Hematopoietic multipotent progenitor cell treated with erythropoietin and hydrocortisone succinate and interleukin-3 and kit ligand, for 15 days (in vitro differentiated cells): ENCODE measurements at regions not wholly inside any gene's neighbourhood (a gene's known extent, or its start where the extent isn't known, plus 50 kb on each side); places are given as distances from the start of the nearest gene placed in this dataset.

Experiments used
- DNase-seq: peaks from one replicate; pipeline ENCODE4 v3.0.0-alpha.2; 2015; ENCODE audit warnings: low spot score

DNA sequence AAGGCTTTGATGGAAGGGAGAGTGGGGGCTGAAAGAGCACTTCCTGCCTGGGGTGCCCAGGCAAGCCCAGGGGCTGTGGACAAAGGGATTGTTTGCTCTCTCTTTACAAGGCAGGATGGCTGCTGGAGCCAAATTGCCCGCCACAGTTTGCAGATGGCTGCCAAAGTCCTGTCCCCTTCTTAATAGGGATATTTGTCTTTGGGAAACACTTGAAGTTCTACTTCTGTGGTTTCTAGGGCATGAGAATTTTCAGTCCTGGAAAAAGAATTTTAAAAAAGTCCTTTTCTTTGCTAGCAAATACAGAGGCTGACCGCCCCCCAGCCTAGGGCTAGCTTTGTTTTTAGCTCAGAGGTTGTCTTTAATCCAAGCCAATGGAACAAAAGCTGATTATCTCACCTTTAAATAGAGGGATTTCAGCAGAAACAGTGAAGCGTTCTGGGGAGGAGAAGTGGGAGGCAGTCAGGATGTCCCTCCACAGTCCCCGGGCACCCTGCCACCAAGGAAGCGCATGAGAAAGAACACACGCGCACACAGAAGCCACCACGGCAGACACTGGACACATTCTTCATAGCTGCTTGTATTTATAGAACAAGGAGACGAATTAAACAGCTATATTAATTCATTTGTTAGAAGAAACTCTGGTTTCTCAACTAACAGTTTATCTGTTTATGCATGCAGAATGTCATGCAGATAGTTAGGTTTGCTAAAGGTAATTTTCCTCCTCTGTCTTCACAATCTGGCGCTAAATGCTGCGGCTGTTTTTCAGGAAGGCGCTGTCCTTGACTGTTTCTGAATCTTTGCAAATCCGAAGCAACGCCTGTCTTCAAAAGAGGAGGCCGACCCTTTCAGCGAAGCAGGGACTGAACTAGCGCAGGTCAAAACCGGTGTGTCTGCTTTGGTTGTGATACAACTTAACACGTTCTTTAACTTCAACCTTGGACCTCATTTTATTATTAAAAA lies 736.9 kb downstream of the QKI start:
- no peak for DNase-seq

DNA sequence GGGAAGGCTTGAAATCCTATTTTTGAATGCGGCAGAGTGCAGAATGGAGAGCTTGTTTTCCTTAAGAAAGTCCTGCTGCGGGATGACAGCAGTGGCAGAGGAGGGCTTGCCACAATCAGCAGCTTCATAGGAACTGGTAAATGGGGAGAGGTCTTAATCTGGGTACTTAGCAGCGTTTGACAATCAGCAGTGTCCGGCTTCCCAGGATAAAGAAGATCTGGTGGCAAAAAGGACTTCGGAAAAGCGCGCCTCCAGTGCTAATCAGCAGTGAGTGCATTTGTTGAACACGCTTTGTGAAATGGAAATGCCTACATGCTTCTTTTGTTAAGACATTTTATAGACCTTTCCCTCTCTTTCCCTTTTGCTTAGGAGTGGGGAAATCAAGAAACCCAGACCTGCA lies 735.7 kb downstream of the QKI start:
- no peak for DNase-seq

DNA sequence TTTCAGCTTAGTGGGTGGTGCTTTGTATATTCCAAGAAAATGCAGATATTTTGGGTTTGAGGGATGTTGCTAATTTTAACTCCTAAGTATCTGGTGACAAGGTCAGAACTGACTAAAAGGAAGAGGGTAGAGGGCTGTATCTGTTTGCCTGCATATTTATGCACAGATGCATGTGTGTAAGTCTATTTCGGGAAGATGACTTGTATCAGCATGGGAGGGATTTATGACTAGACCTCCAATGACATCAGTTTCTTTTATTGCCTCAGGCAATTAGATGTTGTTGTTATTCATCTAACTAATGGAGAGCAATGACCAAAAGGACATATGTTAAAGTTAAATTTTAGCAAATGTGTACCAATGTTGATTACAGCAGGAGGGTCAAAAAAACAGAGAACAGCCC lies 734.3 kb downstream of the QKI start:
- no peak for DNase-seq

- DNase-seq = no peak
These were observed 729.8 kb downstream of the QKI start for GRCh38 chr6:164144316-164144715.

- no peak for DNase-seq
These were observed 727.8 kb downstream of the QKI start for GRCh38 chr6:164142322-164142721.

DNA sequence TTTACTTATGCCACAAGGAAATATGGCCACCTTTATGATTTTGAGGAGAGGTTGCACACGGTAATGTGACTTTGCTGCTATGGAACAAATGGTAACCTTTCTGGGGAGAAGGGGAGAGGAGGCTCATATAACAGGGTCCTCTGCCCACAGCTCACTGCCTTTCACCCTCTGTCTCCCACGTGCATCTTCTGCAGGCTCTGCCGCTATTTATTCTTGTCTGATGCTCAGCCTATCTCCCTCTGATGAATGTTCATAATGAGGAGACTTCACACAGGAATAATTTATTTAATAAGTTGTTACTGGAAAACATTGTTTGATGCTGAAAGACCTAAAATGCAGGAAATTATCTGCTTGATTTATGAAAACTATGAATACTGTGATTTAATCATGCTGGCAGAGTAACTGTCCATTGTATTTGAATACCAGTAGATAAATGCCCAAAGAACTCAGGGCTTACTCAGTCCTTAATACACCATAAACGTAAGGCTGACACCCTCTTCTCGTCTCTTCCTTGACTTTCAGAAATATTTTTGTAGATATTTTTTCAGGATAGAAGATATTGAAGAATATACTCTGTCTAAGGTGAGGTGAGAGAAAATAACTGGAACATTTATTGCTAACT lies 721.1 kb downstream of the QKI start:
- no peak for DNase-seq

DNA sequence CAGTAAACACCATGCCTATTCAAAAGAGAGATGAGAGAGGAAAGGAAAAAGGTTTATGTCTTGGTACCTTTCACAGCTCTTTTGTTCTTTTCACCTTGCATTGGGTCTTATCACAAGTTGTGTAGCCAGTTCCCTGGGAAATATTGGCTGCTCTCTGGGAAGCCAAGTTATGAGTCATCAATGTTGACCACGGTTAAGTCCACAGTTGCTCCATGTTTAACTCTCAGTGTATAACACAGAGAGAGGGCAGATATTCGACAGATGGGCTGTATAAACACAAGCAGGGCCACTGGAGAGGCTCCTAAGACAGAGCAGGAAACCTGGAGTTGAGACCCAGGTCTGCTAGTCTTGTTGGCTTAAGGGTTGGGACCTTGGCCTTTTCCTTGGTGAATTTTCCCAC lies 718.6 kb downstream of the QKI start:
- DNase-seq = no peak

DNA sequence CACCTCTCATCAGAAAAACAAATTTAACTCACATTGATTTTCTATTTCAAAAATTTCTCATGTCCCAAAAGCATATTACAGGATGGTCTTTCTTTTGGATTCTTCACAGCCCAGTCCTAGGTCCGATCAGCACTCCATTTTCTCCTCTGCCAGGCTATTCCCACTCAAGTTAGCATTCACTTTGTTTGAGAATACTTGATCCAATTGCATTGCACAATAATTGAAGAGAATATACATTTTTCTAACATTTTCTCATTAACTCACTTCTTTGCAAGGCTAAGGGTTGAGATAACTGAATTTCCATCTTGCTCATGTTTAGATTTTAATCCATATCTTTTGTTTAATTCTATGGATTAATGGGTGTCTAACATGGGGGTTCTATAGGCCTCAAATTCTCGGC lies 716.1 kb downstream of the QKI start:
- DNase-seq = no peak

DNA sequence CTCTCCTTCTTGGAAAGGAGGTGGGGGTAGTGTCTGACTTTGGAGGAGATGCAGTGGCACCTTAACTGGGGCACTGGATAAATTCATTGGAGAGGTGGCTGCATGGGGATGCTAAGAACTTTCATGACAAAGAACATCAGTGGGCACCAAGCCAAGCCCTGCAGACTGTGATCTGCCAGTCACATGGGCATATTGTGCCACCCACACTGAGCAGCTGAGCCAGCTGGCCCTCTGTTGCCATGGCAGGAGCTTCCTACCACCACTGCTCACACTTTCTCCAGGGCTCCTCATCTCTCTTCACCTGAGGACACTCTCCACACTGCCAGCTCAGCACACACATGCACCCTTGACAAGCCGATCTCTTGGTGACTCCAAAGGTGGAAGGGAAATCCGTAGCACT lies 715.6 kb downstream of the QKI start:
- no peak for DNase-seq

DNA sequence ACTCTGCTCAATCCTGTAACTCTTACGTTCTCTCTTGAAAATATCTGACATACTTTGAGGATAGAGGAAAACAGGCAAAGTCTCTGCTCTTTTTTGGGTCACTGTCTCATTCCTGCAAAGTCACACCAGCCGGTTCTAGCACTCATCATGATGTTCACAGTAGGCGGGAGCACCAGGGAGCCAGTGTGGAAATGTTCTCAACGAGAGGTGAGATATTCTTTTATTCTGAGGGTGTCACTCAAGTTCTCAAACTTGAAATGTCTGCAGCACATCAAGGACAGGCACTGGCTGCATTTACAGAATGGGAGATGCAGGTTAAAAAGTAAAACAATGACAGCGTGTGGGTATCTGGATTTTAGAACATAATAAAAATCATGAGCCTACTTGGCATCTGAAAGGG lies 714.7 kb downstream of the QKI start:
- no peak for DNase-seq

DNA sequence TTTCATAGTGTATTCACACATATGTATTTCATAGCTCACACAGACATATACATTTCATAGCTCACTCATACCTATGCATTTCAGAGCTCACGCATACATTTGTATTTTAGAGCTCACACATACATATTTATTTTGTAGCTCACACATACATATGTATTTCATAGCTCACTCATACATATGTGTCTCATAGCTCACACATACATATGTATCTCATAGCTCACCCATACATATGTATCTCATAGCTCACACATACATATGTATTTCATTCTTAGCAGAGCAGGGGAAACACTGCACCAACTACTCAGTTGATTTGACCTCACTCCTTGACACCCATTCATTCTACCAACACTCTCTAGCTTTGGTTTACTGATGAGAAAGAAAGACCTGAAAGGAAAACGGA lies 713.6 kb downstream of the QKI start:
- DNase-seq = no peak

DNA sequence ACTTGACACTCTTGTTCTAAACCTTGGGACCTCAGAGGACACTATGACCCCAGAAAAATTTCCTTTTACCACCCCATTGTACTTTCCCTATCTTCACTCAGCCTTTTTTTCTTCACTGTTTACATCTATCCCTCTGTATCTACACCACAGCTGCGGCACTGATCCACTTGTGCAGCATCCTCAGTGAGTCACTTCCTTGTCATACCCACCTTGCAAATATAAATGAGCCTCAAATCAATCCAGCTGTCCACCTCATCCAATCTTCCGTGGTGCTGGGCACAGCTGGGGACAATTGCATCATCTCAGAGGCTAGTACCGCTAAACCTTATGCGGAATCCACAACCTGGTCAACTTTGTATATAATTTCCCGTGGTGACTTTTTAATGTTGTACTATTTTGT lies 710.5 kb downstream of the QKI start:
- DNase-seq = no peak

DNA sequence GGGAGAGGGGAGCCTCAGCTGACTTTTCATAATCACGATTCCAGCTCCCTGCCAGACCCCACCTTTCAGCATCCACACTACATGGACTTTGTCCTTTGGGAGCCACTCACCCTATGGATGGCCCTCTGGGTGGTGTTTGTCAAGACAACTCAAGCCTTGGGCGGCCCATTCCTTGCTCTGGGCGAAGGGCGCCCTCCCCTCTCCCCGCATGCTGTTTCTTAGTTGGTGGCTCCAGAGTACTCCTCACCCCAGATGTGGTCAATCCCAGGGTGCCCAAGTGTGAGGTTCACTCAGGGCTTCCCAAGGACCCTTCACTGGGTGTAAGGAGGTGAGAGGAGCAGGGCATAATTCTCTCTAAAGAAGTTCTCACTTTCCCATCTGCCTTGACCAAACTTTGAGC lies 710.0 kb downstream of the QKI start:
- no peak for DNase-seq

GRCh38 chr6:164122109-164122508 lies 707.6 kb downstream of the QKI start:
- no peak for DNase-seq

DNA sequence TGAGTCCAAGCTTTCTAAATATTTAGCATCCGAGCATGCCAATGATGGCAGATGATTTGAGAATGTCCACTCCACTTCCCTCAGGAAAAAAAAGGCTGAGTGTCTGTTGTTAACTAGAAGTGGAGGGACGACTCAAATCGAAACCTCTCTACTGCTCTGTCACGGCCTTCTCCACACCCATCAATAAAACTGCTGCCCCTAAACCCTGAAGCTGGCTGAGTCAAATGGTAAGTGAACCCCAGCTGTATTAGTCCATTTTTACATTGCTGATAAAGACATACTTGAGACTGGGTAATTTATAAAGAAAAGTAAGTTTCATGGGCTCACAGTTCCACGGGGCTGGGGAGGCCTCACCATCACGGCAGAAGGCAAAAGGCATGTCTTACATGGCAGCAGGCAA lies 707.0 kb downstream of the QKI start:
- DNase-seq = no peak

DNA sequence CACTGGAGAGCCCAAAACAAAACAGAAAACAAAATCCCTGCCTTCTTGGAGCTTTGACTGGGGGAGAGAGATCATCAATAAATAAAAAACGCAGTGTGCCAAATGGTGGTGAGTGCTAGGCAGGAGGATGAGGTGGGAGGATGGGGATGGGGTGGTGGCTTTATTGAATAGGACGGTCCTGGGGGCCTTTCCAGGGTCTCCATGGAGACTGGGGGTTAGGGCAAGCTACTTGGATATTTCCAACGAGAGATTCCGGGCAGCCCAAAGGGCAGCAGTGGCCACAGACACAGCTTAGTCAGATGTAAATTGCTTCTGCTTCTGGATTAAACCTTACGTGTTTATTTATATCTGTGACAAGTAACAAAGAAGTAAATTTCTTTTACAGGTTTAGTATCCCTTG lies 700.1 kb downstream of the QKI start:
- no peak for DNase-seq

- no peak for DNase-seq
These were observed 699.5 kb downstream of the QKI start for GRCh38 chr6:164114051-164114450.

DNA sequence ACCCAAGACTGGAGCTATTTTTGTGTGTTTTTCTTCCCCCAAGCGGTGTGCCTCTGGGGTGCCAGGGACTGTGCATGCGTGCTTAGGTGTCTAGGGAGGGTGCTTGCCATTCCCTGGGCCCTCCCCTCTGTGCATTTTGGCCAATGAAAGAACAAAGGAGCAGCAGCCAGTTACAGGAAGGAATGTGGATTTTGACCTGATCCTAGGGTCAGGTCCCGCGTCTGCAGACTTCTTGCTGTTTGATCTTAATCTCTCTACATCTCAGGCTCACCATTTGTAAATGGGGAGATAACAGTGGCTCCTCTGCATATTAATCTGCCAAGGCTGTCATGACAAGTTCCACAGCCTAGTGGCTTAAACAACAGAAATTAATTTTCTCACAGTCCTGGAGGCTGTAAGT lies 699.1 kb downstream of the QKI start:
- no peak for DNase-seq

DNA sequence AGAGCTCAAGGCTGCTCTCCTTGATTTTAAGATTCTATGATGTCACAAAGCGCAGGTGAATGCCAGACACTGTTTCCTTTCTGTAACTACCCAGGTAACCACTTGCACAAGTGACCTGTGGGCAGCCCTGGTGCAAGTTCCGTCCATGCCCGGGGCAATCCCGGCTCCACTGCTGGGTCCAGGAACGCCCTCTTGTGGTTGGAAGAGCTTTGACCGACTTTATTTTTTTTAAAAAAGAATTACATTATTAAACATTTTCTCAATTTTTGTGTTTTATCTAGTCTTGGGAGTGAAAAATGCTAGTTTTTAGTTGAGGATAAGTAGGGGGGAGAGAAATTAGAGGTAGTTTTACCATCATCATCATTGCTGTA lies 695.2 kb downstream of the QKI start:
- no peak for DNase-seq

- DNase-seq = no peak
These were observed 694.6 kb downstream of the QKI start for GRCh38 chr6:164108869-164109769.

DNA sequence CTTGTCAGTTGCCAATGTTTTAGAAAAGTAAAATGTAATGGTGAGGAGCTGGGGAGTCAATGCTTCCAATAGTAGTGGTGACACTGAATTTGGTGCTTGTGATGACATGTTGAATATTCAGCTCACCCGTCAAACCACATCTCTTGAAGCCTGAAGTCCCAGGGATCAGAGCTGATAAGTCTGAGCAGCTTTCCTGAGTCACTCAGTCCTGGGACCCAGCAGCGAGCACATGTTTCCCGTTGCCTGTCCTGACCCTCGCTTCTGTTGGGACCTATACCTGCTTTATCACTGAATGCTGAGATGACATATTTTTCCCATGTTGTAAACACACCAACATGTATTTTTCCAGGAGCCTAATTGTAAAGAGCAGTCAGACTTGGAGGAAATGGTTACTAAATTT lies 693.6 kb downstream of the QKI start:
- no peak for DNase-seq

DNA sequence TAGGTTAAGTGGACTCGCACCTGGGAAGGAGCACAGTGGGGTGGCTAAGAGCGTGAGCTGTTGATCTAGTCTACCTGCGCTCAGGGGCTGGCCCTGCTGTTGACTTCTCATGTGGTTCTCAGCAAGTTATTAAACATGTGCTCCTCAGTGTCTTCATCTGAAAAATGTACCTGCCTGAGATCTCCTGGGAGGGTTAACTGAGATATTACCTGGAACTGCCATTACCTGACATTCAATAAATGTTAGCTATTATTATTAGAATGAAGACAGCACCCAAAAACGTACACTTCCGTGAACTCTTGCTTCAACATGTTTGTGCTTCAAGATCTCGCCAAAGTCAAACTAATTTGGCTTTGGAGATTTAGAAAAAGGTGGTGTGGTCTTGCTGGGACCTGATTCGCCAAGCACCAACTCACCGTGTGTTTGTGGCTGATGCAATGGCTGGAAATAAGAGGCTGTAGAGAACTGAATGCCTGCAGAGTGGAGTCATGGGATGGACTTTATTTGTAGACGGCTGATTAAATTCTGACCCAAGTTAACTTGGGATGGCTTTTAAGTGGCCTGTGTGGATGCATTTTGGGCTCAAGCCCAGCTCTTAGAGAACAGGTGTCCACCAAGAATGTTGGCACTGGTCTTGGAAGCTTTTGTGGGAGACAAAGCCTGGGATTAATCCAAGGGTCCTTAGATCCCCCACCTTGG lies 692.9 kb downstream of the QKI start:
- DNase-seq = no peak
